Activated naive CD4-positive, alpha-beta T cell treated with anti-CD3 and anti-CD28 coated beads for 36 hours (primary cell): ENCODE measurements at regions not wholly inside any gene's neighbourhood (a gene's known extent, or its start where the extent isn't known, plus 50 kb on each side); places are given as distances from the start of the nearest gene placed in this dataset.

ENCODE experiments used
- CTCF ChIA-PET: fragments of 350-600 bp; sonication (Branson Sonifier 250); formaldehyde crosslinking; loops from one replicate; lab custom pipeline; 2021; ENCODE audit warnings: antibody characterized with exemption; lab: Charles Lee
- DNase-seq: peaks from one replicate; pipeline ENCODE4 v3.0.0-alpha.2; 2020
- H3K27ac Mint-ChIP-seq: one replicate; pipeline ENCODE4 v1.8.0; 2021; ENCODE audit warnings: mild to moderate bottlenecking, mixed read lengths
- H3K27me3 Mint-ChIP-seq: one replicate; pipeline ENCODE4 v1.8.0; 2021; ENCODE audit warnings: low read depth, mixed read lengths
- H3K36me3 Mint-ChIP-seq: one replicate; pipeline ENCODE4 v1.8.0; 2021; ENCODE audit warnings: low read depth, mixed read lengths
- H3K4me1 Mint-ChIP-seq: one replicate; pipeline ENCODE4 v1.8.0; 2021; ENCODE audit warnings: low read depth, mixed read lengths
- H3K4me3 Mint-ChIP-seq: one replicate; pipeline ENCODE4 v1.8.0; 2021; ENCODE audit warnings: mild to moderate bottlenecking, moderate library complexity, mixed read lengths
- H3K9me3 Mint-ChIP-seq: one replicate; pipeline ENCODE4 v1.8.0; 2021; ENCODE audit warnings: mixed read lengths
- intact Hi-C: fragments of 100-400 bp; cut with micrococcal nuclease; formaldehyde crosslinking; loops from one replicate; pipeline ENCODE4 v1.15.1; 2023

GRCh38 chr15:48052946-48053345, 67.8 kb upstream of the SLC24A5 start:
- Mint-ChIP-seq H3K9me3 (peaks cover 2% of the 10 kb centered on the region), H3K4me3 (no peak overlapping the region), H3K36me3 (no peaks in the 10 kb centered on the region), H3K27ac (no peak overlapping the region), H3K4me1 (no peaks in the 10 kb centered on the region), H3K27me3 (peaks cover 10% of the 10 kb centered on the region)
- CTCF ChIA-PET, result no interaction called here
- intact Hi-C loops, result no loop called here
- DNase-seq, result no peak

- H3K27ac Mint-ChIP-seq, result no peak overlapping the region
- no peaks in the 10 kb centered on the region for H3K4me1 Mint-ChIP-seq
- no peak overlapping the region for H3K4me3 Mint-ChIP-seq
- DNase-seq, result no peak
- H3K36me3 Mint-ChIP-seq, result no peaks in the 10 kb centered on the region
- CTCF ChIA-PET, result no interaction called here
- H3K27me3 Mint-ChIP-seq, result peaks cover 2% of the 10 kb centered on the region
- intact Hi-C loops, result no loop called here
- H3K9me3 Mint-ChIP-seq, result peaks cover 2% of the 10 kb centered on the region
These were observed 62.4 kb upstream of the SLC24A5 start for GRCh38 chr15:48058371-48058770.

GRCh38 chr15:48059791-48060190, 61.0 kb upstream of the SLC24A5 start:
- intact Hi-C loops, result no loop called here
- DNase-seq, result no peak
- Mint-ChIP-seq H3K4me3 (no peak overlapping the region), H3K36me3 (no peaks in the 10 kb centered on the region), H3K27ac (no peak overlapping the region), H3K4me1 (no peaks in the 10 kb centered on the region), H3K27me3 (peaks cover 2% of the 10 kb centered on the region), H3K9me3 (peaks cover 2% of the 10 kb centered on the region)
- CTCF ChIA-PET, result no interaction called here

DNA sequence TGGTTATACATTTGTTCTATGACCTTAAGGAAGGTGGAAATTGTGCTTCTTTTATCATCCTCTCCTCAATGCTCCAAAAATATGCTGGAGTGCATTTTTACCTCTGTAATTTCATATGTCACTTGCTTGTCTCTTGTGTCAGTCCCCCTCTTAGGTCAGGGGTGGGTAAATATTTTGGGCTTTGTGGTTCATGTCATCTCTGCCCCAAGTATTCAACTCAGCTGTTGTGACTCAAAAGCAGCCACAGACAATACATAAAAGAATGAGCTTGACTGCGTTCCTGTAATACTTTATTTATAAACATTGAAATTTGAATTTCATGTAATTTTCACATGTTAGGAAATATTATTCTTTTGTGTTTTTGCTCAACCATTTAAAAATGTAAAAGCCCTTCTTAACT, 60.4 kb upstream of the SLC24A5 start:
- CTCF ChIA-PET, result no interaction called here
- intact Hi-C loops, result no loop called here
- H3K27me3 Mint-ChIP-seq, result peaks cover 1% of the 10 kb centered on the region
- H3K9me3 Mint-ChIP-seq, result peaks cover 1% of the 10 kb centered on the region
- H3K4me1 Mint-ChIP-seq, result no peaks in the 10 kb centered on the region
- H3K27ac Mint-ChIP-seq, result no peak overlapping the region
- H3K36me3 Mint-ChIP-seq, result no peaks in the 10 kb centered on the region
- DNase-seq, result no peak
- no peak overlapping the region for H3K4me3 Mint-ChIP-seq

- CTCF ChIA-PET, result interaction anchor here (1.0 kb wide), 1 partner anchor 223 kb away, joined by 3 read pairs; no protein-coding TSS in a partner anchor
- no peaks in the 10 kb centered on the region for H3K36me3 Mint-ChIP-seq
- no peak for DNase-seq
- H3K27me3 Mint-ChIP-seq, result peaks cover 2% of the 10 kb centered on the region
- H3K4me1 Mint-ChIP-seq, result no peaks in the 10 kb centered on the region
- H3K4me3 Mint-ChIP-seq, result no peak overlapping the region
- no peaks in the 10 kb centered on the region for H3K9me3 Mint-ChIP-seq
- no peak overlapping the region for H3K27ac Mint-ChIP-seq
- intact Hi-C loops, result no loop called here
These were observed 59.2 kb upstream of the SLC24A5 start for GRCh38 chr15:48061605-48062004.

DNA sequence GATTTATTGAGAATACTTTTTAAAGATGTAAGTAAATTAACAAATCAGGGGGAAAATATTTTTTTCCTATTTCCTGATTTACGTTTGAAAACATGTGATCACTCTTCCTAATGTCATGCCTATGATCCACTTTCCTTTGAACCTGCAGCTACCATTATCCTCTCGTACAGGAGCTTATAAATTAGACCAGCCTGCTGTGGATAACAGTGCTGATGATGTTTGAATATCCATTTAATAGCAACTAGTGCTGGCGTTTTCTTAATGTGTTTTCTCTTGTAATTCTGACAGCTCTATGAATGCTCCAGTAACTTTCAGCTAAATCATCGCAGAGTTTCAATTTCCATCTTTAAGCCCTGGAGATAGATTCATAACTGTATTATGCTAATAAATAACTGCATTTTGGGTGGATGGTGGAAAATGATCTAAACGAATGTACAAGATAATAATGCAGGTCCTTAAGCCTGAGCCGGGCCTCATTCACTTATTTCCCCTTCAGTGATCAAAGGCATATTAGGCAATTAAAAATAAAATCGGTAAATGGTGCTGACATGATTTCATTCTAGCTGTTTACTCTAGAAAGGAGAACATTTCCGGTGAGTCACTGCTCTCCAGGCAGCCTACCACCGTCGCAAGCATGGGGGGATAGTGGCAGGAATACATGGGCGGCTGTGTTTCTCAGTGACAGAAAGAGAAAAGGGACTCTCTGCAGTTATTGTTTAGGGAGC, 58.5 kb upstream of the SLC24A5 start:
- CTCF ChIA-PET, result interaction anchor here (0.6 to 1.0 kb wide), 3 partner anchors 19 to 222 kb away, joined by 3 read pairs; no protein-coding TSS in a partner anchor
- no peak overlapping the region for H3K27ac Mint-ChIP-seq

DNA sequence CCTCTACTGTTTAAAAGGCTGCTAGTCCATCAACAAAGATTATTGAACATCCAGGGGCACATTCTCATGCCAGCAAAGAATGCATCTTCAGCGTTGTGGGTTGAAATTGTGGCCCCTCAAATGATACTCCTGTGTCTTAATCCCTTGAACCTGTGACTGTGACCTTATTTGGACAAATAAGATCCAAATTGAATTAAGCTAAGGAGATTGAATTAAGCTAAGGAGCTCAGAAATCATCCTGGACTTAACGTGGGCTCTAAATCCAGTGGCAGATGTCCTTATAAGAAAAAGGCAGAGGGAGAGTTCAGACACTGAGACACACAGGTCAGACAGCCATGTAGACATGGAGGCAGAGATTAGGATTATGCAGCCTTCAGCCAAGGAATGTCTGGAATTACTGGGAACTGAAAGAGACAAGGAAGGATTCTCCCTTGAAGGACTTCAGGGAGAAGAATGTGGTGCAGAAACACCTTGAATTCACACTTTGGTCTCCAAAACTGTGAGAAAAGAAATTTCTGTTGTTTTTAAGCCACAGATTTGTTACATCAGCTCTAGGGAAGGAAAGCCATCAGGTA, 57.3 kb upstream of the SLC24A5 start:
- CTCF ChIA-PET, result no interaction called here
- Mint-ChIP-seq H3K27me3 (peaks cover 2% of the 10 kb centered on the region), H3K9me3 (no peaks in the 10 kb centered on the region)

More for the DNA sequence above, 58.5 kb upstream of the SLC24A5 start:
- no peaks in the 10 kb centered on the region for H3K36me3 Mint-ChIP-seq
- DNase-seq, result no peak
- intact Hi-C loops, result no loop called here
- no peaks in the 10 kb centered on the region for H3K9me3 Mint-ChIP-seq
- H3K4me3 Mint-ChIP-seq, result no peak overlapping the region
- peaks cover 2% of the 10 kb centered on the region for H3K27me3 Mint-ChIP-seq
- no peaks in the 10 kb centered on the region for H3K4me1 Mint-ChIP-seq

DNA sequence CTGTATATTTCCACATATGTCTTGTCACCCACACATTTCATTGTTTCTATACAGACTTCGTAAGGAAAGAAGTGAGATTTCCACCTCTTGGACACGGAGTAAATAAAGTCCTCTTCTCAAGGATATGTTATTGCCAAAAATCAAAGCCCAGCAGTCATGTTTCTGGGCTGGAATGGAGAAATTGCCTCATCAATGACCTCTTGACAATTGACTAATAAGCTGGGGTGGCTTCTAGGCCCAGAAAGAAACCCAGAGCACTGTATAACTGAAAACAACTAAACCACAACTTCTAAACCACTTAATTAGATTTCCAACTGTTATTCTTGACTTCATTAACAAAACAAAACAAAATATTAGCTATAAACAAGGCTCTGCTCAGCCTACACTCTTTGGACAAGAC, 56.4 kb upstream of the SLC24A5 start:
- Mint-ChIP-seq H3K4me1 (no peaks in the 10 kb centered on the region), H3K27me3 (peaks cover 2% of the 10 kb centered on the region), H3K27ac (no peak overlapping the region), H3K4me3 (no peak overlapping the region), H3K9me3 (no peaks in the 10 kb centered on the region), H3K36me3 (no peaks in the 10 kb centered on the region)
- intact Hi-C loops, result no loop called here
- CTCF ChIA-PET, result no interaction called here
- DNase-seq, result no peak

More for the DNA sequence above, 57.3 kb upstream of the SLC24A5 start:
- intact Hi-C loops, result no loop called here
- Mint-ChIP-seq H3K27ac (no peak overlapping the region), H3K4me1 (no peaks in the 10 kb centered on the region), H3K36me3 (no peaks in the 10 kb centered on the region), H3K4me3 (no peak overlapping the region)
- DNase-seq, result no peak

GRCh38 chr15:48066456-48066855, 54.3 kb upstream of the SLC24A5 start:
- Mint-ChIP-seq H3K36me3 (no peaks in the 10 kb centered on the region), H3K4me3 (no peak overlapping the region), H3K9me3 (peaks cover 1% of the 10 kb centered on the region), H3K4me1 (no peaks in the 10 kb centered on the region), H3K27me3 (peaks cover 2% of the 10 kb centered on the region), H3K27ac (no peak overlapping the region)
- no peak for DNase-seq
- intact Hi-C loops, result no loop called here
- CTCF ChIA-PET, result no interaction called here
